A673 (cell line): ENCODE measurements at regions not wholly inside any gene's neighbourhood (a gene's known extent, or its start where the extent isn't known, plus 50 kb on each side); places are given as distances from the start of the nearest gene placed in this dataset.

Experiments
- EZH2 ChIP-seq: fragments of 200-600 bp; sonication (generic); IDR thresholded peaks from 2 replicates; pipeline ENCODE4 v1.6.1; 2017; ENCODE audit warnings: borderline replicate concordance, low read depth, mild to moderate bottlenecking, mixed read lengths, antibody characterized with exemption, low read length; ENCODE audit not compliant: poor library complexity, severe bottlenecking
- TF ChIP-seq, protein P1 (sequence below): fragments of 300-800, 200-600 bp; sonication (generic); conservative IDR thresholded peaks from 2 replicates; pipeline ENCODE4 v1.5.1; 2017; ENCODE audit warnings: low read depth, mild to moderate bottlenecking, antibody characterized with exemption, low read length, moderate library complexity, mixed read lengths

DNA sequence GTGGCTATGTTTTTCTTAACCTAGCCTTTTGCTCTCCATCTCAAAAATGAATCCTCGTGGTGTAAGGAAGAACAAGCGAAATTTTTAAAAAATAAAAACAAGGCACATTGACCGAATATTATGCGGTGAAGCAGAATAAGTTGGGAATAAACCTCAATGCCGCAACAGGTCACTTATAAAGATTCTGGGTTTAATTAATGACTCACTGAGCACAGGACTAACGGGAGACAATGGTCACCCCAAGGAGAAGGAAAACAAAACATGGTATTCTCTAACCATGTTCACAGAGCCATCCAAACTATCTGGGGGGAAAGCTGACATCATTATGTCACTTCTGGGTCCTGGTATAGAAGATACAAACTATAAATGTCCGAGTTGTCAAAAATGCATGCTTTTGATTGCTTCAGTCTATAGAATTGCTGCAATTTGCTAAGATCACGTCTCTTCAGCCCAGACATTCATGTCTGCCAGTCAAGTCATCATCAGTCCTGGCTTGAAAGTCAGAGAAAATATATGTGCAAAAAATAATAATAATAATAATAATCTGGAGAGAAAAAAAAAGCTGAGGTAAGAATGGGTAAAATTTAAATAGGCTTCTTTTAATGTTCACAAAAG lies 280.6 kb downstream of the NR2F1-AS1 start:
- TF ChIP-seq, protein P1, sequence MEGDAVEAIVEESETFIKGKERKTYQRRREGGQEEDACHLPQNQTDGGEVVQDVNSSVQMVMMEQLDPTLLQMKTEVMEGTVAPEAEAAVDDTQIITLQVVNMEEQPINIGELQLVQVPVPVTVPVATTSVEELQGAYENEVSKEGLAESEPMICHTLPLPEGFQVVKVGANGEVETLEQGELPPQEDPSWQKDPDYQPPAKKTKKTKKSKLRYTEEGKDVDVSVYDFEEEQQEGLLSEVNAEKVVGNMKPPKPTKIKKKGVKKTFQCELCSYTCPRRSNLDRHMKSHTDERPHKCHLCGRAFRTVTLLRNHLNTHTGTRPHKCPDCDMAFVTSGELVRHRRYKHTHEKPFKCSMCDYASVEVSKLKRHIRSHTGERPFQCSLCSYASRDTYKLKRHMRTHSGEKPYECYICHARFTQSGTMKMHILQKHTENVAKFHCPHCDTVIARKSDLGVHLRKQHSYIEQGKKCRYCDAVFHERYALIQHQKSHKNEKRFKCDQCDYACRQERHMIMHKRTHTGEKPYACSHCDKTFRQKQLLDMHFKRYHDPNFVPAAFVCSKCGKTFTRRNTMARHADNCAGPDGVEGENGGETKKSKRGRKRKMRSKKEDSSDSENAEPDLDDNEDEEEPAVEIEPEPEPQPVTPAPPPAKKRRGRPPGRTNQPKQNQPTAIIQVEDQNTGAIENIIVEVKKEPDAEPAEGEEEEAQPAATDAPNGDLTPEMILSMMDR: no peak
- no peak for TF ChIP-seq EZH2
